Stimulated activated CD4-positive, alpha-beta T cell treated with anti-CD3 and anti-CD28 coated beads, Interleukin-2, amount 100 ng/mL, for 48 hours (primary cell): ENCODE measurements at regions not wholly inside any gene's neighbourhood (a gene's known extent, or its start where the extent isn't known, plus 50 kb on each side); places are given as distances from the start of the nearest gene placed in this dataset.
"Not testable (repeated sequence)": the region's sequence is repeated elsewhere in the genome, so short reads cannot be mapped to it uniquely, and the experiment has no call there.

Experiments used
- DNase-seq, 2 donors: peaks; one replicate each; pipeline ENCODE4 v3.0.0-alpha.2; 2020

- DNase-seq: no peak
These were observed 294.6 kb downstream of the RPLP1 start for GRCh38 chr15:69747193-69747592.

GRCh38 chr15:69748131-69748530 lies 295.5 kb downstream of the RPLP1 start:
- DNase-seq: no peak

DNA sequence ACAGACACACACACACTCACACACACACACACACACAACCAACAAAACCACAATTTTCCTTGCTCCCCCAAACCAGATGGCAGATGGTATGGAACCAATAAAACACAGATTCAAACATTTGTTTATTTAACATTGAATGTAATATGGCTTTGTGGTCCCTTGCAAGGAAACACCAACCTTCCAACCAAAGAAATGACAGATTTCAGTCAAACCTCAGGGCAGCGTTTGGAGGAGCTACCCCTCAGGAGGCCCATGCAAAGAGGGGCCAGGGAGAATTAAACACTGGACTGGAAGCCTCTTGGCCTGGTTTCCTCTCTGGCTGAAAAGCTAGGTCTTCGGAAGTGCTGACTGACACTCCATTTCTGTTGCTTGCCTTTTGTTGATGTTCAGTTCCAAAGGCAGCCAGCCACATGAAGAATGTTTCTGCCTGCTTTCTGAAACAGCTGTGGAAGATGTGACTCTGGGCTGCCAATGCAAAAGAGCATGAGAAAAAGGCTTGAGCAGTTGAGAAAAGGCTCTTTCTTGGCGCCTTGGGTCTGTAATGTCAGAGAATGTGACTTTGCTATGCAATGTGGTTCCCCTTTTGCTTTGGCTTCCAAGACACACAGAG lies 296.1 kb downstream of the RPLP1 start:
- no peak for DNase-seq

DNA sequence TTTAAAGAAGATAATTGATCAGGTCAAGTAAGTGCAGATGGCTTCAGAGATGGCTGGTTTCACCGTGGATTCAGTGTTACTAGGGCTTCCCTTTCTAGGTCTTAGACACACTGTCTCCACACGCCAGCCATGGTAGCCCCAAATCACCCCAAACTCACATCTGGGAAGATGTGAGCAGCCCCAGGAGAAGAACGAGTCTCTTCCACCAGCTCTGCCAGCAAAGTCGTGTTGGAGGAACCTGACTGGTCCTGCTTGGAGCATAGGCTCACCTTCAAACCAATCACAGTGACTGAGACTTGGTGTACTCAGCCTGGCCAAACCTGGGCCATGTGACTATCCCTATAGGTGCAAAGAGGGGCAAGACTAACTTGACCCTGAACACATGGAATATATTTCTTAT lies 296.7 kb downstream of the RPLP1 start:
- no peak for DNase-seq

DNA sequence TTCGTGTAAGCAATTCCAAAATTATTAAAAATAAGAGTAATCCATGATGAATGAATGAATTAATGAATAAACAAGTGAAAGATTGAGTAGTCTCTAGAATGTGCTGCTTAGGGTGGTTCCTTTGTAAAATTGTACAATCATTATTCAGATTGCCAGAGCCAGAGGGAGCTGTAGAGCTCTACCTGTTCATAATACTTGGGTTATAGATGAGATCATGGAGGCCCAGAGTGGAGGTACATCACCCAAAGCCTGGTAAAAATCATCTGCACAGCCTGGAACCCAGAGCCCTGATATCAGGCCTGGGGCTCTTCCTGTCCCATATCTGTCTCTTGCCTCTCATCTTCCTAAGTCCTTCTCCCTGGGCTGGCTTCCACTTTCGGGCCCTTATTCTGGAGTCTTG lies 297.2 kb downstream of the RPLP1 start:
- no peak for DNase-seq

DNA sequence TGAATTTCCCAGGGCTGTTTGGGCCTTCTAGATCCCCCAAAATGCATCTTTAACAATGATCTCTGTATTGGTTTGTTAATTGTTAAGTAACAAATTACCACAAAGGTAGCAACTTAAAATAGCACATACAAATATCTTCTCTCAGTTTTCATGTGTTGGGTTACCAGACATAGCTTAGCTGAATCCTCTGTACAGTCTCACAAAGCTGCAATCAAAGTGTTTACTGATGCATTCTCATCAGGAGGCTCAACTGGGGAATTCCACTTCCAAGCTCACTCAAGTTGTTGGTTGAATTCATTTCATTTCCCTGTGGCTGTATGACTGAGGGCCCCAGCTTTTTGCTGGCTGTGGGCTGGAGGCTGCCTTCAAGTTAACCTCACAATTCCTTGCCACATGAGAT lies 297.6 kb downstream of the RPLP1 start:
- DNase-seq: no peak

DNA sequence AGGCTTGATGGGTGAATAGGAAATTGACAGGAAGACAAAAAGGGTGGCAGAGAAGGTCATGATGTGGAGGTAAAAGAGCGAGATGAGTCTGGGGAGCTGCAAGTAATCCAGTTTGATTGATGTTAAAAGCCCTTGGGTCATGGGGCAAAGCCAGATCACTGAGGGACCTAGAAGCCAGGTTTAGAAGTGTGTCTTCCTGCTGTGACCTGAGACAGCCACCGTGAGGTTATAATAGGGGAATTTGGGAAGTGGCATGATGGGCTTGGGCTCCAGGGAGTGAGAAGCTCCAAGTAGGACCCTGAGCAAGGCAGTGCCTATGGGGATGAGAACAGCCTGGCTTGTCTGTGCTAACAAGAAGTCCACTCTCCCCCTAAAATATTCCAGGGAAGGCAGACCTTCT lies 298.5 kb downstream of the RPLP1 start:
- no peak for DNase-seq

DNA sequence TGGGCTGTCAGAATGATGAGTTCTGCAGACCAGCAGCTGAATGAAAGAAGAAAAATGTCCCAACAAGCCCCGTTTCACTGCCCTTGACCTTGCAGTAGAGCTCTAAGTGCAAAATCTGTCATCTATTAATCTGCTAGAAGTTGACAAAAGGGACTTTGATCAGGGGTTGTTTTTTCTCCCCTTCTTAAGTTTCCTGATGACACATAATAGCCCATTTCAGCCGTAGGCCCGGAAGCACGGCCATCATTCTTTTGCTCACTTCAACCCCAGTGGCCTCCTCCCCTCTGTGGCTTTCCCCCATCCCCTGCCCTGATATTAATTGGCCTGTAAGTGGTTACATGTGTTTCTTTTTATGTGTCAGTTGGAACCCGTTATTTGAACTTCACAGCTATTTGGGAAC lies 298.9 kb downstream of the RPLP1 start:
- no peak for DNase-seq

- DNase-seq: no peak
These were observed 301.2 kb downstream of the RPLP1 start for GRCh38 chr15:69753867-69754266.

GRCh38 chr15:69754313-69754712 lies 301.7 kb downstream of the RPLP1 start:
- DNase-seq: no peak

DNA sequence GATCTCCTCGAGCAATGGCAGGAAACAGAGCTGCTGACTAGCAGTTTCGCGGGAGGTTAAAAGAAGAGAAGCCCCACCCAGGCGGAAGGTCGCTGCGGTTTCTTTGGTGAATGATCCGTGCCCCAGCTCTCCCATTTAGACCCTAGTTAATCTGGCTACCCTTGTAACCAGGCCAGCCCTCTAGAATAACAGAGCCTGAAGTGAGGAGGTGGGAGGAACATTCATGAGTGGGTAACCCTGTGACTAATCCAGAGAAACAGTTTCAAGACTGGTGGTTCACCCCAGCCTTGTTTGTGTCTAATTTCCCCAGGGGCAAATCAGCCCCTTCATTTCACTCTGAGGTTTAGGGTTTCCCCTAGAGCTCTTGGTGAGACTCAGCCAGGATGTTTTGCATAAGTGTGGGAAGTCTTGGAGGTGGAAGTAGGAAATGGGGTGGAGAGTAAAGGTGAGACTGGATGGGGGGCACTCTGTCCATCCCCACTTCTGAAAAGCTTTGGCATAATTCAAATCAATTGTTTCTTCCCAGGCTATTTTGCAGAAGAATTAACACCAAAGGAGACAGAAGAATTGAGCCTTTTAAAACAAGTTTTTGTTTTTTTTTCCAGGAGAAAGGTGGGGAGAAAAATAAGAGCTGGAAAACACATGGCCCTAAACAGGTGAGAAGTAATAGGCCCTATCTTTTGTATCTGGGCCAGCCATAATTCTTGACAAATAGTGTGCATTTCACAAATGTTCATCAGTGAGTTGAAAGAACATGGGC lies 303.1 kb downstream of the RPLP1 start:
- DNase-seq: peak; percentile 70 to 71

GRCh38 chr15:69756440-69756839 lies 303.8 kb downstream of the RPLP1 start:
- no peak for DNase-seq

GRCh38 chr15:69757186-69757585 lies 304.6 kb downstream of the RPLP1 start:
- DNase-seq: peak; percentile 58 to 62

DNA sequence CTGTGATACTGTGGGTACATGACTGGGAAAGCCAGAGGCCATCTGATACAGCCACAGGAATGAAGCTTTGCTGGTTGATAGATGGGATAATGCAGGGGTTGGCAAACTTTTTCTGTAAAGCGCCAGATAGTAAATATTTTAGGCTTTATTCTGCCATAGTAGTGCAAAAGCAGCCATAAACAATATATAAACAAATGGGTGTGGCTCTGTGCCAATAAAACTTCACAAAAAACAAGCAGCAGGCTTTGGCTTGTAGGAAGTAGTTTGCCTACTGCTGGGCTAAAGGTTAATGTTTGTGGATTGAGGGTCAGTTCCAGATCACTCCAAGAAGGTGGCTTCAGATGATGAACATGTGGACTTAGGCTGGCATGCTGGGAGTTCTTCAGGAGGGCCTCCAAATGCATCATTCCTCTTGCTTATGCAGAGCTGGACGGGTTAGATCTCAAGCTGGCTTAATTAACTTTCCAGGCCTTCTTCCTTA lies 305.7 kb downstream of the RPLP1 start:
- DNase-seq: no peak

DNA sequence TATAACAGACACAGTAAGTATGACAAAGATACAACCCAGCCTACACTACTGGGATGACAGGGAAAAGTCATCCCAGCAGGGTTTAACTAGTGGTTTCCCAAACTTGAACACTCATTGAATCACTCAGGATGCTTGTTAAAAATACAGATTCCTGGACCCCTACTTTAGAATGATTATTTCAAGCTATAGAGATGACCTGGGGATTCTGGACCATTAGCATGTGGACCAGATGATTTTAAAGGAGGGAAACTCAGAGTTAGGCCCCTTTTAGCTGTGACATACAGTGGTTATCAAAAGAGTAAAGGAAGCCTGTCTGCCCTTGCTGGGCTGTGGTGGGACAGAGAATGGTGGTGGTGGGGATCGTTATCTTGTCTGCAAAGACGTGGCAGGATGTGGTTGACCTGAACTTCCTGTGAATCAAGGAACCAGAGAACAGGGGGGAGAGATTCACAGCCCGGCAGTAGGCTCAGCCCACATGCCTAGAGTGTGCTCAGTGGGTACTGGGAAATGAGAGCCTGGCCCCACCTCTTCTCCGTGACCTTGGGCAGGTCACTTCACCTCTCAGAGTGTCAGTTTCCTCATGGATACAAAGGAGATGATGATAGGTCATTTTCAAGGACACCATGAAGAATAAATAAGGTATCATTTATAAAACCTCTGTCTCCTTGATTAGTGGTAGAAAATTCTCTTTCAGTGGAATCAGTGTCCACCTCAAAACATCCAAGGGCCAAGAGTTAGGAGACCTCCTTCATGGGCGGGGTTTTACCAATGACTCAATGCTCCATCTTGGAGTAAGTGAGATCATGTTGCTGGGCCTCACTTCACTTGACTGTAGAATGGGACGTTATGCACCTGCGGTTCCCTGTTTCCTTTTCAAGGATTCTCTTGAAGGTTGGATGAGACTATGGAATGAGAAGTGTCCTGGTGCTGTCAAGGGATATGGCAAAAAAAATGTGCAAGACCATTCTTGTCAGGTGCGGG lies 306.5 kb downstream of the RPLP1 start:
- peak; percentile 68 to 74 for DNase-seq

DNA sequence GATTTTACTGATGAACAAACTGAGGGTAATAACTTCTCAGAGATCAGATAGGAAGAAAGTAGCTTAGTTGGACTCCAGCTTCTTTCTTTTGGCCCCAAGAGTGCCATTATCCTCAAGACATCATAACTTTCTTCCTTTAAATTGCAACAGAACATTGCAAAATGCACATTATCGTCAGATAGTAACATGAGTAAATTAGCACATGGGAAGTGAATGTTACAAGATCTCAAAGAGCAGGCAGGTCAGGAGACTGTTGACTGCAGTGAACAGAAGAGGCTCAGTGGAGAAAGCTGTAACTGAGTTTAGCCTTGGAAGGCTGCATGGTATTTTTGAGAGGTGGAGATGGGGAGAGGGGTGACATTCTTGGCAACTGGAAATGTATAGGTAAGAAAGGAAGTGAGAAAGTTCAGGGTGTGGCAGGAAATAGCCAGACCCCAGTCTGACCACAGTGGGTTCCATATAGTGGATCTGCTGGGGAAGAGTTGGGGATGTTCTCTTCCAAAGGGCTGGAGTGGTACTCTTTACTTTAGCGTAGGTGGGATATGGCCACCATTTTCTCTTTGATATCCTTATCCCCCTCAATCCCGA lies 307.7 kb downstream of the RPLP1 start:
- DNase-seq: no peak

- DNase-seq: peak; percentile 63 to 70
These were observed 308.4 kb downstream of the RPLP1 start for GRCh38 chr15:69760890-69761568.

DNA sequence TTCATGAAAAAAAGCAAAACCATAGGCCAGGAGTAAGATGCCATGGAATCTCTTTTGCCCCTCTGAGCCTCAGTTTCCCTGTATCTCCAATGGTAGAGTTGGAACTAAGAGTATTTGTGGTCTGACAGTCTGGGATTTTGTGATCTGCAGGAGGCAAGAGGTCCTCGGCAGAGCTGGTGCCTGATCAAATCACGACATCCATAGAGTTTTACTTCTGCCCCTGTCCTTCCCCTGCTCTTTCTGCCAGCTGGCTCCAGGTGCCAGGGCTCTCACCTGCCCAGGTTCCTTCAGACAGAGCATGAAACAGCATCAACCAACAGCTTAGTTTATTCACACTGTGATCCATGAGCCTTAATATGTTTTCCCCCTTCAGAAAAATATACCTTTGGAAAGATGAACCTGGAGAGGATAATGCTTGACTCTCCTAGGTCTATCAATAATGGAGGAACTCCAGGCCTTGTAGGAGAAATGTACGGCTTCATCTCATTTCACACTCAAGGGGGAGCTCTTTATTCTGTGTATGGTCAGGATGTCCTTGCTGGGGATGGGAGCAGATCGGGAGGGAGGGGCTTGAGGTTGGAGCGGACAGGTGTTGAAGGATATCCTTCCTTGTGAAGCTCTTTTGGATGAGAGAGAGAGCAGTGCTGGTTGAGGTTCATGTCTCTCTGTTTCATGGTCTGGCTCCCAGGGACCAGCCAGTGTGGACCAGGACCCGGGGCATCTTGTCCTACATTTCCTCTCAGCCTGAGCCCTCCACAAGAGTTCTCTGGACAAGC lies 309.9 kb downstream of the RPLP1 start:
- DNase-seq: no peak

DNA sequence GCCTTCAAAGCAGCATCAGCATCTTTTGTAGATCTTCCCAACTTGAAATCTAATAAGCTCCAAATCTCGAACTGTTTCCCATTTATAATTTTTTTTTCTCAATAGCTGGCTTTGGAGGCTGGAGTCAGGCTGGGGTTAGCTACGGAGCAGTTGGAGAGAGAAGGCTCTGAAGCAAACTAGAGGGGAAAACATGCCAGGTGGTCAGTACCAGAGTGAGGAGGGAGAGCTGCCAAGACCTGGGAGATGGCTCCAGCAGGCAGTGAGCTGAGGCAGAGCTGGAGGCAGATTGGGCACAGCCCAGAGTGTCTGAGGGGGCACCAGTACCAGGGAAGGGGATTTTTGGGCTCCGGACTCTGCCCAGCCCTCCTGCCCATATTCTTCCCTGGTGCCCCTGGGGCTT lies 311.2 kb downstream of the RPLP1 start:
- DNase-seq: no peak

DNA sequence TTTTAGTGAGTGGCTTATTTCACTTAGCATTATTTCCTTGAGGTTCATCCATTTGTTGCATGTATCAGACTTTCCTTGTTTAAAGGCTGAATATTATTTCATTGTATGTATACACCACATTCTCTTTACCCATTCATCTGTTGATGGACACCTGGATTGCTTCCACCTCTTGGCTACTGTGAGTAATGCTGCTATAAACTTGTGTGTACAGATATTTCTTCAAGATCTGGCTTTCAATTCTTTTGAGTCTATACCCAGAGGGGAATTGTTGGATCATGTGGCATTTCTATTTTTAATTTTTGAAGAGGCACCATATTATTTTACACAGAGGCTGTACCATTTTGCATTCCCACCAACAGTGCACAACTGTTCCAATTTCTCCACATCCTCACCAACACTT lies 313.5 kb downstream of the RPLP1 start:
- no peak for DNase-seq

- DNase-seq: no peak
These were observed 314.6 kb downstream of the RPLP1 start for GRCh38 chr15:69767191-69767590.

GRCh38 chr15:69769336-69769735 lies 316.7 kb downstream of the RPLP1 start:
- DNase-seq: not testable (repeated sequence)
